ENCODE measurements at regions not wholly inside any gene's neighbourhood (a gene's known extent, or its start where the extent isn't known, plus 50 kb on each side); places are given as distances from the start of the nearest gene placed in this dataset.

GRCh38 chr2:2764001-2764355 lies 432.9 kb upstream of the MYT1L start:
- no peaks in the 10 kb centered on the region for H3K36me3 ChIP-seq (replicated peaks in 1 of 2; ENCODE audit: control extremely low read depth in 1 of 2, control insufficient read depth in 1 of 2, extremely low read depth in 1 of 2, insufficient read depth in 2 of 2, low read length in 1 of 2)
- no peaks in the 10 kb centered on the region for H4K20me1 ChIP-seq (ENCODE audit: control insufficient read depth, insufficient read depth, low read length, poor library complexity, severe bottlenecking)
- H3K9ac ChIP-seq (ENCODE audit: low read length) = no peak overlapping the region
- ATAC-seq (ENCODE audit: low read depth) = no peak
- peaks cover 0 to 32% (median 0%) of the 10 kb centered on the region in 3 donors for H3K9me3 ChIP-seq (ENCODE audit: control extremely low read depth in 1 of 3, control insufficient read depth in 2 of 3, insufficient read depth in 1 of 3, low read length in 2 of 3)
- no peaks in the 10 kb centered on the region for H3K4me1 Mint-ChIP-seq
- ChIA-PET POLR2A (no interaction called here), CTCF (no interaction called here)
- H3K4me1 ChIP-seq (ENCODE audit: control insufficient read depth in 2 of 2, insufficient read depth in 2 of 2, low read length in 2 of 2) = no peaks in the 10 kb centered on the region
- no peak overlapping the region for H3K4me2 ChIP-seq (replicated peaks; ENCODE audit: low read depth, low read length, poor library complexity, severe bottlenecking)
- no peak overlapping the region for H3K4me3 ChIP-seq (ENCODE audit: control extremely low read depth in 1 of 5, extremely low read depth in 1 of 5, insufficient read depth in 1 of 5, low read depth in 2 of 5, low read length in 4 of 5)
- H2AFZ ChIP-seq (ENCODE audit: insufficient read depth, low read depth, low read length, poor library complexity, severe bottlenecking) = no peak overlapping the region
- no peak for DNase-seq
- no peaks in the 10 kb centered on the region for H3K27me3 ChIP-seq (replicated peaks in 1 of 4; ENCODE audit: control extremely low read depth in 1 of 4, control insufficient read depth in 3 of 4, insufficient read depth in 4 of 4, low read length in 3 of 4)
- H3K27ac ChIP-seq (ENCODE audit: low read length in 2 of 2) = no peak overlapping the region
- intact Hi-C loops (cut with micrococcal nuclease) = no loop called here
- H3K79me2 ChIP-seq (ENCODE audit: control insufficient read depth, insufficient read depth, low read length) = no peaks in the 10 kb centered on the region
- no peaks in the 10 kb centered on the region for H3K27me3 Mint-ChIP-seq
- H3K4me3 Mint-ChIP-seq = no peak overlapping the region
- TF ChIP-seq EZH2 (IDR thresholded peaks at IDR 0.05; ENCODE audit: borderline replicate concordance, insufficient read depth, low read depth, low read length, poor library complexity, severe bottlenecking) (no peak), CTCF (IDR thresholded peaks at IDR 0.05) (no peak)
- no peak overlapping the region for H3K27ac Mint-ChIP-seq
- no peaks in the 10 kb centered on the region for H3K9me3 Mint-ChIP-seq (ENCODE audit: insufficient read depth)
- WGBS (ENCODE audit: insufficient coverage) = 86% methylated on average over 5 of the region's 5 CpGs

GRCh38 chr2:2763351-2764000 lies 432.4 kb upstream of the MYT1L start:
- Histone ChIP-seq H3K27me3 (replicated peaks in 1 of 4; ENCODE audit: control extremely low read depth in 1 of 4, control insufficient read depth in 3 of 4, insufficient read depth in 4 of 4, low read length in 3 of 4) (no peaks in the 10 kb centered on the region), H2AFZ (ENCODE audit: insufficient read depth, low read depth, low read length, poor library complexity, severe bottlenecking) (no peak overlapping the region), H3K4me2 (replicated peaks; ENCODE audit: low read depth, low read length, poor library complexity, severe bottlenecking) (no peak overlapping the region), H3K9me3 (ENCODE audit: control extremely low read depth in 1 of 3, control insufficient read depth in 2 of 3, insufficient read depth in 1 of 3, low read length in 2 of 3) (peaks cover 0 to 32% (median 0%) of the 10 kb centered on the region in 3 donors), H3K9ac (ENCODE audit: low read length) (no peak overlapping the region), H4K20me1 (ENCODE audit: control insufficient read depth, insufficient read depth, low read length, poor library complexity, severe bottlenecking) (no peaks in the 10 kb centered on the region), H3K27ac (ENCODE audit: low read length in 2 of 2) (no peak overlapping the region), H3K79me2 (ENCODE audit: control insufficient read depth, insufficient read depth, low read length) (no peaks in the 10 kb centered on the region), H3K4me3 (ENCODE audit: control extremely low read depth in 1 of 5, extremely low read depth in 1 of 5, insufficient read depth in 1 of 5, low read depth in 2 of 5, low read length in 4 of 5) (no peak overlapping the region), H3K4me1 (ENCODE audit: control insufficient read depth in 2 of 2, insufficient read depth in 2 of 2, low read length in 2 of 2) (no peaks in the 10 kb centered on the region), H3K36me3 (replicated peaks in 1 of 2; ENCODE audit: control extremely low read depth in 1 of 2, control insufficient read depth in 1 of 2, extremely low read depth in 1 of 2, insufficient read depth in 2 of 2, low read length in 1 of 2) (no peaks in the 10 kb centered on the region)
- Mint-ChIP-seq H3K4me1 (no peaks in the 10 kb centered on the region), H3K27me3 (no peaks in the 10 kb centered on the region), H3K9me3 (ENCODE audit: insufficient read depth) (no peaks in the 10 kb centered on the region), H3K4me3 (no peak overlapping the region), H3K27ac (no peak overlapping the region)
- CTCF ChIA-PET = no interaction called here
- ATAC-seq (ENCODE audit: low read depth) = no peak
- 92% methylated on average over 25 of the region's 25 CpGs for WGBS (ENCODE audit: insufficient coverage)
- no peak for DNase-seq
- TF ChIP-seq CTCF (IDR thresholded peaks at IDR 0.05) = no peak
- TF ChIP-seq EZH2 (IDR thresholded peaks at IDR 0.05; ENCODE audit: borderline replicate concordance, insufficient read depth, low read depth, low read length, poor library complexity, severe bottlenecking) = no peak
- intact Hi-C loops (cut with micrococcal nuclease) = no loop called here
- POLR2A ChIA-PET = no interaction called here
